ENCODE measurements at regions not wholly inside any gene's neighbourhood (a gene's known extent, or its start where the extent isn't known, plus 50 kb on each side); places are given as distances from the start of the nearest gene placed in this dataset.

DNA sequence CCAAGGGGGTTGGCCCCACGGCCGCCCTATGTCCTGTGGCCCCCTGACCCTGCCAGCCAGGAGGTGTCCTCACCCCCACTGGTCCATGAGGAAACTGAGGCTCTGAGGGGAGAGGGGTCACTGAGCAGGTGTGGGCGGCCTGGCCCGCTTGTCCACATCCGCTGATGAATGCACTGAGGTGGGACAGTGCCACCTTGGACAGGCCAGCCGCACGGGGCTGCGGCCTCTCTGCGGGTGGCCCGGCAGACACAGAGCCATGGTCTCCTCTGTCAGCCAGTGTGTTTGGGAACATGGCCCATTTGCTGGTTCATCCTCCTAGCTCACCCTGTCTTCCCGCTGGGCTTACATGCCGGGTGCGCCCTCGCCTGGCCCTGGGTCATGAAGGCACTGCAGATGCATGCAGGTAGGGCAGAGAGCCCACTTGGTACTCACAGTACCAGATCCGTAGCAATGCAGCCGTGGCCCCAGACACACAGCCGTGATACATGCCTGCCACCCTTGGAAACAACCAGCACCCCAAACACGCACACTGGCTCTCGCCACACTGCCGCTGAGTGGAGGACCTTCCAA lies 93.9 kb downstream of the ENGASE start:
- TF ChIP-seq CTCF (IDR thresholded peaks at IDR 0.05) = peak; percentile 15; the same call in 1 of the 2 replicates

DNA sequence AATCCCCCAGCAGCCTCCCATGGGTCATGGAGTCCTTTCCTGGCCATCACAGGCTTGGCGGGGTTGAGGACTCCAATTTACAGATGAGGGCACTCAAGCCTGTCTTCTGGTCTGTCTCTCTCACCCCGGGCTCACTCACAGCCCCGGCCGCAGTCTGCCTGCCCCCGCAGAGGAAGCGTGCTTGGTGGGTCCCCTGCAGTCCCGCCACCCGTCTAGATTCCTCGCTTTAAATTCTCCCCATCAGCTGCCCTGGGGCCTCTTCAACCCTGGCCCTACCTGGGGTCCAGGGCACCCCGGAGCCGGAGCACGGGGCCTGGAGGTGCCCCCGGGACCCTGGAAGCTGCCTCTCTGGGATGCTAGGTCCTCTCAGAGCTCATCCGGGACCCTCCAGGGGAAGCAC lies 92.9 kb downstream of the ENGASE start:
- no peak for TF ChIP-seq CTCF (IDR thresholded peaks at IDR 0.05)

DNA sequence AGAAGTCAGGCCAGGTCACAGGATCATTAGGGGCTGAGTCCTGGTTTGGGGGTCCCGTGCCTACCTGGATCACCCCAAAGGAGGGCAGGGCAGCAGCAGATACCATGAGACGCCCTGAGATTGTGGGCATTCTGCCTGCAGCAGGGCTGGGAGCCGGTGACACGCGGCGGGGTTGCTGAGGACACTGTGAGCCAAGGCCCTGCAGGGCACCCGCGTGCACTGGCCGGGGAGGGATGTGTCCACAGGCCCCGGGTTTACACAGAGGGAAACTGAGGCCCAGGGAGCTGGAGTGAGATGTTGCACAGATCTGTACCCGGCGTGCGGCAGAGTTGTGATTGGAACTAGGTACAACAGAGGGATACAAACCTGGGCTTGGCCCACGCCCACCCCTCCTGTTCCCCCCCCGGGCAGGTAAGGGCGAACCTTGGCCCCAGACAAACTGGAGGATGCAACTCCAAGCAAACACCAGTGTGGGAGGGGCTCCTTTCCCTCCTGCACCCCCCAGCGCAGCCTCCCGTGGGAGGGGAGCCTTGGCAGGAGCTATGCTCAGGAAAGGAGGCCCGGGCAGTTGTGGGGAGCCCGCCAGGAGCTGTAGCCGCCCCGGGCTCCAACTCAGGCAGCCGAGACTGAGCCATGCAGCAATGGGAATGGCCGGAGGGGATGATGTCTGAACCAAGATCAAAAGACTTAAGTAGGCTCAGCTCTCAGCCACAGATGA lies 91.3 kb downstream of the ENGASE start:
- TF ChIP-seq CTCF (IDR thresholded peaks at IDR 0.05) = no peak

- no peak for TF ChIP-seq CTCF (IDR thresholded peaks at IDR 0.05)
Measured at GRCh38 chr17:79164913-79165695, 90.5 kb downstream of the ENGASE start.

DNA sequence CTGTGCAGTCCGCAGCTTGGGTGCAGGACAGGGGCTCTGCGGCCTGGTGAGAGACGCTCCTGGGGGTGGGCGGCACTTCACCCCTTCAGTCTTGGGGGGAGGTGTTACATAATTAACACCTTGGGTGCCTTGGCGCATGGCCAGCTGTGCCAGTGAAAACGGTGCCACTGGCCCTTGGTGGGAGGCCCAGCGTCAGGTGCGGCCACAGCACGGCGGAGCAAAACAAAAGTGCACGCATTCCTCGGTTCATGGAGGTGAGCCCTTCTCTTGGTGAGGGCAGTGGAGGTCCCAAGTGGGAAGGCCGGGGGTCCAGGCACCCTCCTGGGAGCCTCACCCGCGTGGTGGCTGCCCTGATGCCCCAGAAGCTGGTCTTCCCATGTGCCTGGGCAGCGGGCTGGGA lies 89.8 kb downstream of the ENGASE start:
- TF ChIP-seq CTCF (IDR thresholded peaks at IDR 0.05) = no peak

DNA sequence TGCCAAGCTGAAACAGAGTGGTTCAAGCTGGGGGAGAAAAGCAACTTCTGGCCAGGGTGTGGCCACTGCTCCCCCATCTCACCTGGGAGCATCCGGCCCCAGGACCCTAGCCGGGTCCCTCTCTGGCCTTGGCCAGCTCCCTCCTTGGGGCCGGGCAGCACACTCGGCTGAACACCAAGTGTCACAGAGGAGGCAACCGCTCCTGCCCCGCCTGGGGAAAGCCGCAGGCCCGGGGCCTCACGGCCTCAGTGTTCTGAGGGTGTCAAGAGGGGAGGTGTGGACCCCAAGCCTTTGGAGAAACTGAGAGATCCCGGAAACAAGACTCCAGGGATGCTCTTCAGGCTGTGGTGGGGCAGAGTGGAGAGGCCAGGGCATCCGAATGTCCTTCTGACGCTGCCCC lies 88.4 kb downstream of the ENGASE start:
- no peak for TF ChIP-seq CTCF (IDR thresholded peaks at IDR 0.05)

- no peak for TF ChIP-seq CTCF (IDR thresholded peaks at IDR 0.05)
Measured at GRCh38 chr17:79162012-79162963, 87.7 kb downstream of the ENGASE start.

All from LNCAP (cell line).